HCT116 (cell line): ENCODE measurements at regions not wholly inside any gene's neighbourhood (a gene's known extent, or its start where the extent isn't known, plus 50 kb on each side); places are given as distances from the start of the nearest gene placed in this dataset.

Source experiments
- ATAC-seq: fragments of 200-7000 bp; cut with Tn5 transposase; 2 replicates; pipeline ENCODE4 v1.9.1; 2020; ENCODE audit warnings: mild to moderate bottlenecking, moderate library complexity
- BruUV-seq: library from RNA; stranded (reverse); fragments of 400-500 nt; replicated peaks from 2 replicates; lab custom pipeline; 2021; lab: Mats Ljungman, UMichigan
- CTCF ChIA-PET: fragments of 300-600 bp; sonication (Branson Sonifier 250); formaldehyde crosslinking; loops from one replicate; lab custom pipeline; 2021; ENCODE audit warnings: antibody characterized with exemption; lab: Charles Lee
- POLR2A ChIA-PET: fragments of 300-600, 350-600 bp; sonication (Branson Sonifier 250); formaldehyde crosslinking; loops from one replicate; lab custom pipeline; 2021; ENCODE audit warnings: antibody characterized with exemption; lab: Charles Lee
- RAD21 ChIA-PET, 2 experiments: fragments of 300-600 bp; sonication (Branson Sonifier 250); formaldehyde crosslinking; loops; one replicate each; lab custom pipeline; 2023; ENCODE audit warnings: low total read pairs in 2 of 2; ENCODE audit not compliant: uncharacterized antibody in 2 of 2, unreplicated experiment in 2 of 2, low non-redundant PET in 1 of 2; lab: Charles Lee
- DNase-seq: peaks from one replicate; pipeline ENCODE4 v3.0.0-alpha.2; 2010; ENCODE audit warnings: low read depth, low spot score
- H2AFZ ChIP-seq: fragments of 200-600 bp; shearing (Covaris generic), sonication (generic); 2 replicates; pipeline ENCODE4 v1.6.1; 2017; ENCODE audit warnings: low read depth, mixed run types, mixed read lengths, antibody characterized with exemption, low read length; ENCODE audit not compliant: poor library complexity, severe bottlenecking
- H3K27ac ChIP-seq: 2 replicates; pipeline ENCODE4 v1.5.1; 2012; ENCODE audit warnings: low read depth, low read length
- H3K27me3 ChIP-seq: fragments of 200-600 bp; sonication (generic); 2 replicates; pipeline ENCODE4 v1.6.1; 2016; ENCODE audit warnings: mixed run types, low read length, mixed read lengths; ENCODE audit not compliant: insufficient read depth
- H3K36me3 ChIP-seq, 2 experiments: fragments of 200-500 bp in 1 of 2; fragments of 200-600 bp in 1 of 2; sonication (Bioruptor generic) in 1 of 2; sonication (generic) in 1 of 2; 2 replicates each; pipeline versions ENCODE4 v1.5.1 to v1.6.1; 2014 to 2016; ENCODE audit warnings: low read length in 2 of 2, inconsistent platforms in 1 of 2, mixed read lengths in 1 of 2, mixed run types in 1 of 2; ENCODE audit not compliant: insufficient read depth in 2 of 2, control insufficient read depth in 1 of 2
- H3K4me1 ChIP-seq, 2 experiments: fragments of 200-600 bp in 1 of 2; sonication (generic) in 1 of 2; 2 replicates each; pipeline versions ENCODE4 v1.5.1 to v1.6.1; 2012 to 2017; ENCODE audit warnings: low read length in 2 of 2, inconsistent platforms in 1 of 2, mild to moderate bottlenecking in 1 of 2, mixed read lengths in 1 of 2, mixed run types in 1 of 2, moderate library complexity in 1 of 2; ENCODE audit not compliant: insufficient read depth in 2 of 2, control insufficient read depth in 1 of 2
- H3K4me2 ChIP-seq: fragments of 200-600 bp; sonication (generic); 2 replicates; pipeline ENCODE4 v1.6.1; 2017; ENCODE audit warnings: mixed run types, low read length, mixed read lengths
- H3K4me3 ChIP-seq, 2 experiments: fragments of 200-600 bp in 1 of 2; sonication (generic) in 1 of 2; replicated peaks in 1 of 2; 2 replicates each; pipeline ENCODE4 v1.5.1; 2011 to 2016; ENCODE audit warnings: low read length in 2 of 2, control low read depth in 1 of 2, low read depth in 1 of 2, mild to moderate bottlenecking in 1 of 2, mixed read lengths in 1 of 2, mixed run types in 1 of 2
- H3K79me2 ChIP-seq: fragments of 200-600 bp; sonication (generic); 2 replicates; pipeline ENCODE4 v1.6.1; 2017; ENCODE audit warnings: mild to moderate bottlenecking, mixed run types, low read length, moderate library complexity, mixed read lengths; ENCODE audit not compliant: insufficient read depth
- H3K9ac ChIP-seq: fragments of 200-600 bp; sonication (generic); 2 replicates; pipeline ENCODE4 v1.6.1; 2016; ENCODE audit warnings: low read length, mixed read lengths
- H3K9me2 ChIP-seq: fragments of 200-600 bp; sonication (generic), shearing (Covaris generic); 2 replicates; pipeline ENCODE4 v1.6.1; 2017; ENCODE audit warnings: mixed run types, mild to moderate bottlenecking, moderate library complexity; ENCODE audit not compliant: insufficient read depth
- H3K9me3 ChIP-seq, 2 experiments: fragments of 200-500 bp in 1 of 2; fragments of 200-600 bp in 1 of 2; sonication (Bioruptor generic) in 1 of 2; sonication (generic) in 1 of 2; 2 replicates each; pipeline ENCODE4 v1.6.1; 2014 to 2017; ENCODE audit warnings: low read length in 2 of 2, mixed read lengths in 2 of 2, inconsistent platforms in 1 of 2, low read depth in 1 of 2, mild to moderate bottlenecking in 1 of 2, mixed run types in 1 of 2, moderate library complexity in 1 of 2; ENCODE audit not compliant: control insufficient read depth in 1 of 2, insufficient read depth in 1 of 2
- H4K20me1 ChIP-seq: fragments of 200-600 bp; sonication (generic), shearing (Covaris generic); 2 replicates; pipeline ENCODE4 v1.6.1; 2017; ENCODE audit warnings: mixed run types, mild to moderate bottlenecking, moderate library complexity; ENCODE audit not compliant: insufficient read depth
- CBX3 ChIP-seq: IDR thresholded peaks from 2 replicates; pipeline ENCODE4 v1.6.1; 2012; ENCODE audit warnings: low read depth
- CEBPB ChIP-seq: IDR thresholded peaks from 2 replicates; pipeline ENCODE4 v1.6.1; 2012; ENCODE audit warnings: low read depth
- CTCF ChIP-seq, 3 experiments: fragments of 200-600 bp in 1 of 3; sonication (generic) in 1 of 3; IDR thresholded peaks in 2 of 3; conservative IDR thresholded peaks in 1 of 3; 2 replicates each; pipeline ENCODE4 v1.5.1; 2012 to 2017; ENCODE audit warnings: low read depth in 2 of 3, low read length in 2 of 3, antibody characterized with exemption in 1 of 3, borderline replicate concordance in 1 of 3, control low read depth in 1 of 3, mild to moderate bottlenecking in 1 of 3, mixed read lengths in 1 of 3, mixed run types in 1 of 3, moderate library complexity in 1 of 3; ENCODE audit not compliant: insufficient read depth in 1 of 3
- EGR1 ChIP-seq: IDR thresholded peaks from 2 replicates; pipeline ENCODE4 v1.6.1; 2012; ENCODE audit warnings: low read depth
- EZH2phosphoT487 ChIP-seq: fragments of 200-600 bp; IDR thresholded peaks from 2 replicates; pipeline ENCODE4 v1.6.1; 2018; ENCODE audit warnings: antibody characterized with exemption, borderline replicate concordance
- FOSL1 ChIP-seq: IDR thresholded peaks from 2 replicates; pipeline ENCODE4 v1.6.1; 2012; ENCODE audit warnings: low read depth
- JUND ChIP-seq: IDR thresholded peaks from 2 replicates; pipeline ENCODE4 v1.6.1; 2012
- MAX ChIP-seq: IDR thresholded peaks from 2 replicates; pipeline ENCODE4 v1.6.1; 2012
- POLR2A ChIP-seq: IDR thresholded peaks from 2 replicates; pipeline ENCODE4 v1.7.0; 2011; ENCODE audit warnings: borderline replicate concordance; ENCODE audit not compliant: insufficient read depth, insufficient read length; ENCODE audit errors: extremely low read depth
- POLR2AphosphoS5 ChIP-seq: IDR thresholded peaks from 2 replicates; pipeline ENCODE4 v1.6.1; 2011; ENCODE audit warnings: mild to moderate bottlenecking, low read depth, low read length, moderate library complexity
- RAD21 ChIP-seq: IDR thresholded peaks from 2 replicates; pipeline ENCODE4 v1.6.1; 2012; ENCODE audit warnings: low read depth, mild to moderate bottlenecking
- REST ChIP-seq: IDR thresholded peaks from 2 replicates; pipeline ENCODE4 v1.6.1; 2012; ENCODE audit warnings: low read depth
- SIN3A ChIP-seq: IDR thresholded peaks from 2 replicates; pipeline ENCODE4 v1.6.1; 2012; ENCODE audit warnings: low read depth
- SP1 ChIP-seq: IDR thresholded peaks from 2 replicates; pipeline ENCODE4 v1.6.1; 2012; ENCODE audit warnings: low read depth
- SRF ChIP-seq: IDR thresholded peaks from 2 replicates; pipeline ENCODE4 v1.6.1; 2012; ENCODE audit warnings: low read depth
- TCF7L2 ChIP-seq: IDR thresholded peaks from 2 replicates; pipeline ENCODE4 v1.7.0; 2011; ENCODE audit warnings: borderline replicate concordance, inconsistent platforms; ENCODE audit not compliant: insufficient read depth, insufficient read length; ENCODE audit errors: extremely low read depth
- YY1 ChIP-seq: IDR thresholded peaks from 2 replicates; pipeline ENCODE4 v1.6.1; 2011; ENCODE audit warnings: low read length, low read depth, moderate library complexity, mild to moderate bottlenecking; ENCODE audit not compliant: insufficient replicate concordance; ENCODE audit errors: extremely low read depth
- ZFX ChIP-seq: fragments of 450-650 bp; IDR thresholded peaks from 2 replicates; pipeline ENCODE4 v1.6.1; 2017
- ZNF274 ChIP-seq: fragments of 200-500 bp; sonication (Bioruptor generic); IDR thresholded peaks from 2 replicates; pipeline ENCODE4 v1.6.1; 2014; ENCODE audit warnings: mild to moderate bottlenecking, low read depth, low read length, inconsistent platforms
- intact Hi-C: fragments of 100-400 bp; cut with micrococcal nuclease; formaldehyde crosslinking; loops from 2 replicates; pipeline ENCODE4 v1.10.0; 2022

GRCh38 chr2:45145073-45145899, 136.0 kb upstream of the SIX2 start:
- Histone ChIP-seq H3K4me2 (no peak overlapping the region), H3K36me3 (no peaks in the 10 kb centered on the region), H3K9ac (no peak overlapping the region), H3K4me1 (no peaks in the 10 kb centered on the region), H3K4me3 (no peak overlapping the region), H3K79me2 (no peaks in the 10 kb centered on the region), H2AFZ (no peak overlapping the region), H3K27me3 (no peaks in the 10 kb centered on the region), H3K9me3 (no peaks in the 10 kb centered on the region), H3K27ac (no peak overlapping the region)
- ATAC-seq (no peak), DNase-seq (no peak)
- BruUV-seq = no TSS peak
- POLR2A ChIA-PET = no interaction called here
- intact Hi-C loops = no loop called here
- CTCF ChIA-PET = no interaction called here
- RAD21 ChIA-PET = no interaction called here
- no peak for TF ChIP-seq FOSL1
- no peak for TF ChIP-seq JUND
- TF ChIP-seq POLR2A = no peak
- TF ChIP-seq SIN3A = no peak
- no peak for TF ChIP-seq POLR2AphosphoS5
- TF ChIP-seq SRF = no peak
- TF ChIP-seq EGR1 = no peak
- TF ChIP-seq TCF7L2 = no peak
- no peak for TF ChIP-seq EZH2phosphoT487
- TF ChIP-seq CBX3 = no peak
- TF ChIP-seq MAX = no peak
- no peak for TF ChIP-seq YY1
- no peak for TF ChIP-seq RAD21
- no peak for TF ChIP-seq SP1
- TF ChIP-seq ZFX = no peak
- TF ChIP-seq CEBPB = no peak
- TF ChIP-seq REST = no peak
- no peak for TF ChIP-seq CTCF (IDR thresholded peaks at IDR 0.05 in 2 of 3, conservative IDR thresholded peaks at IDR 0.05 in 1 of 3; ENCODE audit: borderline replicate concordance in 1 of 3, insufficient read depth in 1 of 3, low read depth in 2 of 3, low read length in 2 of 3)
- TF ChIP-seq ZNF274 = no peak
- TF ChIP-seq, all 23 proteins: peak for 0
- Histone ChIP-seq H4K20me1 (no peaks in the 10 kb centered on the region), H3K9me2 (no peaks in the 10 kb centered on the region)
